ENCODE measurements at regions not wholly inside any gene's neighbourhood (a gene's known extent, or its start where the extent isn't known, plus 50 kb on each side); places are given as distances from the start of the nearest gene placed in this dataset.

DNA sequence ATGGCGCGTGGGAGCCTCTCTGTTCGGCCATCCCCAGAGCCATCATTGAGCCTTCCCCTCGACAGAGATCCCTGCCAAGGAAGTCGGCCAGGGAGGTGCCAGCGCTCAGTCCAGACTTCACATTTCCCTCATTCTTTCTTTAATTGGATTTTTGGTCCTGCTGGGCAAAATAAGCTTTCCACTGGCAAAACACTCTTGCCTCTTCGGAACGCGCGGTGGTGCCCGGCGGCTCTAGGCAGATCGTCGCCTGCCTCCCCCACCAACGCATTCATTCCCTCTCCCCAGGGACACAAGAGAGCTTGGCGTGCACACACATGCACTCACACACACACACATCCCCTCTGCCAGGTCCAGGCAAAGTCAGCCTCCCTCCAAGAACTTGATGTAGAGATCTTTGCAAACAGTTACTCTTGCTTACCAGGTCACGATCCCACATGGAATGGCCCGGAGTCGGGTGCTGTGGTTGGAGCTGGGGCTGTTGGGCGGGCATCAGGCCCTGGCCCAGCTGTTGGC is 257.1 kb downstream of the BCOR start:
- no peak for TF ChIP-seq CTCF (IDR thresholded peaks at IDR 0.05; ENCODE audit: insufficient read depth, missing control alignments)
- DNase-seq (ENCODE audit: insufficient read length, low spot score) (no peak), FAIRE-seq (no peak)

DNA sequence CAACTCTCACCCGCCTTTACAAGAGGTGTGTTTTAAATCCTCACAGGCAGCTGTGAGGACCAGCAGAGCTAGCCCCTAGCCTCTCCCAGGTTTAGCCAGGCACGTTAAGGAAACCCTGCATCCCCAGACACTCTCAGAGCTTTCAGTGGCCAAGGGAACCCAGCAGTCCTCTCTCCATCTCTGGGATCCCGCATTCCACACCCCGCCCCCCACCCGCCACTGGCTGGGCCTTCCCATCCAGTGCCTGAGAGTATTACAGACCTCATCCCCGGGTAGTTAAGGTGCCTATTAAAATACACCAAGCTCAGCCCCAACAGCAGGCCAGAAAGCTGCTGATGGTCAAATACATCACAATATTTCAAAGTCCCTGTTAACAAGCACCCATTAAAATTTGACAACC is 256.2 kb downstream of the BCOR start:
- TF ChIP-seq CTCF (IDR thresholded peaks at IDR 0.05; ENCODE audit: insufficient read depth, missing control alignments) = no peak

DNA sequence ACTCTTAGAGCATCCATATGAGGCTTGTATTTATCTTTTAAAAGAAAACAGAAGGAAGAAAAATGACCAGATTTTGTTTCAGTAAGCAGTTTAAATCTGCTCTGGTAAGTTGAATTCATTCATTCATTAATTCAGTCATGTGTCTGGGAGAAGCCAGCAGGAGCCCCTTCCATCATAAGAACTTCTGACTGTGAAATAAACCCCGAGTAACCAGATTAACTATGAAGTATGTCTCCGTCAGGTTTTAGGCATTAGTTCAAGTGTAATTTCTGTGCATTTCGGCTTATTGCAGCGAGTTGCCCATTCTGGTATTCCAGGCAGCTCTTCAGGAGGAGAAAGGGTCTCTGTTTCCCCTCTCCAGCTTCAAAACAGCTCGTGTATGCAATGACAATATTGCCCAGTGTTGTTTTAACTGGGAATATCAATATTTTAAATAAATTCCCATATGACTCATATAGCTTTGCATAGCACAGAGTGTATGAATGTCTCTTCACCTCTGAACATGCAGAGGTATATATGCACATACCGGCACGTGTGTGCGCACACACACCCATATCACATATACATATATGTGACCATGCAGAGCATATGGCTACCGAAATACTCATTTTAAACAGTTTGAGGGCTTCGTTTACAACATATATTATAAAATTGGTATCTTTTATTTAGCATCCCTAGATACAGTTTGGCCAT is 255.3 kb downstream of the BCOR start:
- TF ChIP-seq CTCF (IDR thresholded peaks at IDR 0.05; ENCODE audit: insufficient read depth, missing control alignments) = no peak
- no peak for FAIRE-seq
- DNase-seq (ENCODE audit: insufficient read length, low spot score) = no peak

More for the DNA sequence above, 256.2 kb downstream of the BCOR start:
- DNase-seq (ENCODE audit: insufficient read length, low spot score) (no peak), FAIRE-seq (no peak)

GRCh38 chrX:39843318-39843717 is 254.4 kb downstream of the BCOR start:
- no peak for TF ChIP-seq CTCF (IDR thresholded peaks at IDR 0.05; ENCODE audit: insufficient read depth, missing control alignments)
- DNase-seq (ENCODE audit: insufficient read length, low spot score) = no peak
- FAIRE-seq = no peak

DNA sequence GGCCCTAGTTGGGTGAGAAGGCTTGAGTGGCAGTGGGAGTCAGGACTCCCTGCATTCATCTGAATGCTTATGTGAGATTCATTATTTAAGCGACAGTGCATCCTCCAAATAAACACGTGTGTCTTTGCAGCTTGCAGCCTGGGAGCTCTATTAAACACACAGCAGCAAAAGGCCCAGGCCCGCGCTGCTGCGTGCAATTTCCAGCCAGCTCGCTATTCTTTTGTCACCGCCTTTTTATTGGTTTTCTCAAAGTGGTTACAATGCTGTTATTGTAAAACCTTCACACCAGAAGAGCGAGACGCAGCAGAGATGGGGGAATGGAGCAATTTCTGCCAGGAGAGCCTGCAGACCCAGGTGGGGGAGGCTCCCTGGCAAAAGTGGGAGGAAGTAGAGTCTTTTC is 252.5 kb downstream of the BCOR start:
- TF ChIP-seq CTCF (IDR thresholded peaks at IDR 0.05; ENCODE audit: insufficient read depth, missing control alignments) = no peak
- DNase-seq (ENCODE audit: insufficient read length, low spot score) = no peak
- FAIRE-seq = no peak

DNA sequence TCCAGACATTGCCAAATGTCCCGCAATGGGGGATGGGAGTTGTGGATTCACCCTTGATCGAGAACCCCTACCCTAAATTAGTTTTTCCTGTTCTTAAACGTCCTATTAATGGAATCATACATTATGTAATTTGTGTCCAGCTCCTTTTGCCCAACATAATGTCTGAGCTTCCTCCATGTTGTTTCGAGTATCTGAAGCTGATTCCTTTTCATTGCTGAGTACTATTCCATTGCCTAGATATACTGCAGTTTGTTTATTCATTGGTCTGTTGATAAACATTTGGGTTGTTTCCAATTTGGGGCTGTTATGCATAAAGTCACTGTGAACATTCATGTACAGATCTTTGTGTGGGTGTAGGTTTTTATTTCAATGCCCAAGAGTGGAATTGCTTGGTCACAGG is 251.3 kb downstream of the BCOR start:
- FAIRE-seq = no peak
- no peak for TF ChIP-seq CTCF (IDR thresholded peaks at IDR 0.05; ENCODE audit: insufficient read depth, missing control alignments)
- no peak for DNase-seq (ENCODE audit: insufficient read length, low spot score)

DNA sequence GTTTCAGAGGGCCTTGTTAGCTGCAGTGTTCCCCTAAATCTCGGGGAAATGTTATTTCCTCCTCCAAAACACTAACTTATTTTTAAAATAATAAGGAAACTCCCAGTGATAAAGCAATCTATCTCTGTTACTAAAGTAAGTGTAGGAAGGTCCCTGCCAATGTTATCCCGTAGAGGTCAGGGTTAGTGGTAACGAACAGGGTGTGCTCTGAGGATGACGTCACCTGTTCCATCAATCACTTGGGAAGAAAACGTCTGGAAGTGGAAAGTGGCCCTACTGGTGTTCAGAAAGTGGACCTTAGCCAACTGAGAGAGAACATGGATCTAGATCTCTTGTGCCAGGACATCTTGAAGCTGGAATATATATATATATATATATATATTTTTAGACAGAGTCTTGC is 249.5 kb downstream of the BCOR start:
- no peak for TF ChIP-seq CTCF (IDR thresholded peaks at IDR 0.05; ENCODE audit: insufficient read depth, missing control alignments)
- DNase-seq (ENCODE audit: insufficient read length, low spot score) (no peak), FAIRE-seq (no peak)
